ENCODE measurements at regions not wholly inside any gene's neighbourhood (a gene's known extent, or its start where the extent isn't known, plus 50 kb on each side); places are given as distances from the start of the nearest gene placed in this dataset.
"Not testable (repeated sequence)": the region's sequence is repeated elsewhere in the genome, so short reads cannot be mapped to it uniquely, and the experiment has no call there.

- CTCF ChIA-PET; FAIRE-seq; ATAC-seq; H3K4me3 ChIP-seq; H3K4me2 ChIP-seq; DNase-seq (ENCODE audit: low read depth in 1 of 2, low spot score in 1 of 2); H3K27ac ChIP-seq; H3K9me3 ChIP-seq; POLR2A ChIA-PET; H3K4me1 ChIP-seq: not testable (repeated sequence)
- WGBS (ENCODE audit: missing lambda C conversion rate), result 32% methylated on average over 8 of the region's 8 CpGs
Measured at GRCh38 chr14:105970821-105971220, 444.4 kb downstream of the TMEM121 start.

- Histone ChIP-seq H3K9me3 (no peaks in the 10 kb centered on the region), H3K4me3 (no peak overlapping the region), H3K4me2 (no peak overlapping the region), H3K4me1 (no peaks in the 10 kb centered on the region), H3K27ac (no peak overlapping the region)
- ChIA-PET POLR2A (no interaction called here), CTCF (no interaction called here)
- WGBS (ENCODE audit: missing lambda C conversion rate), result 27% methylated on average over 20 of the region's 35 CpGs
- DNase-seq (ENCODE audit: low read depth in 1 of 2, low spot score in 1 of 2) (no peak), FAIRE-seq (no peak), ATAC-seq (no peak)
- TF ChIP-seq ATOH8 (CRISPR knock-in tag; IDR thresholded peaks at IDR 0.05; ENCODE audit: low read depth), result no peak
- TF ChIP-seq NFE2L2 (conservative IDR thresholded peaks at IDR 0.05; ENCODE audit: low read length), result no peak
- no peak for TF ChIP-seq TFCP2L1 (CRISPR knock-in tag; IDR thresholded peaks at IDR 0.05)
- no peak for TF ChIP-seq RARB (CRISPR knock-in tag; IDR thresholded peaks at IDR 0.05)
- no peak for TF ChIP-seq CBX2 (IDR thresholded peaks at IDR 0.05; ENCODE audit: borderline replicate concordance, low read depth)
- TF ChIP-seq BHLHE40 (IDR thresholded peaks at IDR 0.05; ENCODE audit: low read depth, low read length), result no peak
- no peak for TF ChIP-seq FOXS1 (CRISPR knock-in tag; IDR thresholded peaks at IDR 0.05)
- no peak for TF ChIP-seq NPAS2 (CRISPR knock-in tag; IDR thresholded peaks at IDR 0.05; ENCODE audit: borderline replicate concordance)
- TF ChIP-seq ESRRA (IDR thresholded peaks at IDR 0.05; ENCODE audit: borderline replicate concordance, low read length), result no peak
- TF ChIP-seq JUN (IDR thresholded peaks at IDR 0.05), result no peak
- TF ChIP-seq TP53 (CRISPR knock-in tag; IDR thresholded peaks at IDR 0.05), result no peak
- no peak for TF ChIP-seq PHF8 (IDR thresholded peaks at IDR 0.05; ENCODE audit: borderline replicate concordance, low read depth)
- TF ChIP-seq REST (IDR thresholded peaks at IDR 0.05), result no peak
- TF ChIP-seq SMC3 (IDR thresholded peaks at IDR 0.05), result no peak
- no peak for TF ChIP-seq FOSL2 (IDR thresholded peaks at IDR 0.05)
- no peak for TF ChIP-seq FOSL2 (CRISPR knock-in tag; IDR thresholded peaks at IDR 0.05)
- no peak for TF ChIP-seq KDM5A (IDR thresholded peaks at IDR 0.05)
- no peak for TF ChIP-seq POLR2AphosphoS2 (conservative IDR thresholded peaks at IDR 0.05; ENCODE audit: low read length)
- TF ChIP-seq CHD2 (IDR thresholded peaks at IDR 0.05; ENCODE audit: low read length, partially characterized antibody), result no peak
- TF ChIP-seq FOSB (CRISPR knock-in tag; IDR thresholded peaks at IDR 0.05), result no peak
Measured at GRCh38 chr14:105971593-105972500, 445.5 kb downstream of the TMEM121 start.
